H9 (cell line): ENCODE measurements at regions not wholly inside any gene's neighbourhood (a gene's known extent, or its start where the extent isn't known, plus 50 kb on each side); places are given as distances from the start of the nearest gene placed in this dataset.

Source experiments
- DNase-seq: peaks from one replicate; pipeline ENCODE4 v3.0.0-alpha.2; 2017
- H2AFZ ChIP-seq: one replicate; pipeline ENCODE4 v1.6.1; 2013; ENCODE audit warnings: mild to moderate bottlenecking, low read length, control low read depth, moderate library complexity
- H2AK5ac ChIP-seq: 2 replicates; pipeline ENCODE4 v1.6.1; 2013; ENCODE audit warnings: low read length, control low read depth, mixed read lengths; ENCODE audit not compliant: insufficient read length
- H2BK120ac ChIP-seq: one replicate; pipeline ENCODE4 v1.6.1; 2013; ENCODE audit warnings: low read depth, mild to moderate bottlenecking, low read length, control low read depth, inconsistent platforms; ENCODE audit not compliant: poor library complexity, severe bottlenecking
- H2BK12ac ChIP-seq: 2 replicates; pipeline ENCODE4 v1.6.1; 2013; ENCODE audit warnings: low read length, control low read depth, mixed read lengths, low read depth; ENCODE audit not compliant: insufficient read length
- H2BK15ac ChIP-seq: 2 replicates; pipeline ENCODE4 v1.6.1; 2013; ENCODE audit warnings: low read depth, low read length, control low read depth
- H2BK20ac ChIP-seq: one replicate; pipeline ENCODE4 v1.6.1; 2013; ENCODE audit warnings: low read depth, mild to moderate bottlenecking, low read length, control low read depth, inconsistent platforms; ENCODE audit not compliant: poor library complexity, severe bottlenecking
- H2BK5ac ChIP-seq: 2 replicates; pipeline ENCODE4 v1.6.1; 2013; ENCODE audit warnings: low read length, control low read depth, mixed read lengths; ENCODE audit not compliant: insufficient read length
- H3K14ac ChIP-seq: 2 replicates; pipeline ENCODE4 v1.6.1; 2013; ENCODE audit warnings: low read length, control low read depth; ENCODE audit not compliant: insufficient read depth
- H3K18ac ChIP-seq: 2 replicates; pipeline ENCODE4 v1.6.1; 2013; ENCODE audit warnings: low read depth, mild to moderate bottlenecking, mixed read lengths, low read length, control low read depth; ENCODE audit not compliant: insufficient read length
- H3K23ac ChIP-seq: 2 replicates; pipeline ENCODE4 v1.6.1; 2013; ENCODE audit warnings: low read length, control low read depth, mixed read lengths, low read depth; ENCODE audit not compliant: insufficient read length
- H3K23me2 ChIP-seq: 2 replicates; pipeline ENCODE4 v1.6.1; 2013; ENCODE audit warnings: low read depth, mild to moderate bottlenecking, mixed read lengths, low read length, control low read depth; ENCODE audit not compliant: insufficient read length, poor library complexity, severe bottlenecking
- H3K27ac ChIP-seq: 2 replicates; pipeline ENCODE4 v1.5.1; 2013; ENCODE audit warnings: low read length, control low read depth, mixed read lengths, low read depth; ENCODE audit not compliant: insufficient read length
- H3K27me3 ChIP-seq: 2 replicates; pipeline ENCODE4 v1.6.1; 2013; ENCODE audit warnings: low read length, control low read depth, inconsistent platforms; ENCODE audit not compliant: insufficient read depth
- H3K4ac ChIP-seq: 2 replicates; pipeline ENCODE4 v1.6.1; 2013; ENCODE audit warnings: low read depth, mild to moderate bottlenecking, control low read depth, inconsistent platforms, low read length, moderate library complexity
- H3K4me1 ChIP-seq: 2 replicates; pipeline ENCODE4 v1.6.1; 2013; ENCODE audit warnings: low read length, control low read depth, inconsistent platforms; ENCODE audit not compliant: insufficient read depth
- H3K4me2 ChIP-seq: 2 replicates; pipeline ENCODE4 v1.6.1; 2013; ENCODE audit warnings: low read length, control low read depth, mixed read lengths; ENCODE audit not compliant: insufficient read length, insufficient read depth
- H3K56ac ChIP-seq: 2 replicates; pipeline ENCODE4 v1.6.1; 2013; ENCODE audit warnings: low read depth, mild to moderate bottlenecking, mixed read lengths, low read length, control low read depth; ENCODE audit not compliant: insufficient read length
- H3K79me1 ChIP-seq: 2 replicates; pipeline ENCODE4 v1.6.1; 2013; ENCODE audit warnings: low read depth, mild to moderate bottlenecking, moderate library complexity, low read length, control low read depth, inconsistent platforms; ENCODE audit not compliant: insufficient read depth, poor library complexity, severe bottlenecking
- H3K79me2 ChIP-seq: 2 replicates; pipeline ENCODE4 v1.6.1; 2013; ENCODE audit warnings: low read length, control low read depth, inconsistent platforms; ENCODE audit not compliant: insufficient read depth
- H3K9ac ChIP-seq: 2 replicates; pipeline ENCODE4 v1.6.1; 2013; ENCODE audit warnings: low read length, control low read depth, mixed read lengths; ENCODE audit not compliant: insufficient read length; ENCODE audit errors: extremely low read depth
- H3K9me3 ChIP-seq: one replicate; pipeline ENCODE4 v1.6.1; 2013; ENCODE audit warnings: low read depth, low read length, inconsistent platforms; ENCODE audit not compliant: control insufficient read depth
- H3T11ph ChIP-seq: one replicate; pipeline ENCODE4 v1.6.1; 2013; ENCODE audit warnings: mild to moderate bottlenecking, low read length, control low read depth, inconsistent platforms
- H4K20me1 ChIP-seq: one replicate; pipeline ENCODE4 v1.6.1; 2013; ENCODE audit not compliant: control insufficient read depth, insufficient read length, insufficient read depth
- H4K5ac ChIP-seq: 2 replicates; pipeline ENCODE4 v1.6.1; 2013; ENCODE audit warnings: low read depth, mild to moderate bottlenecking, mixed read lengths, low read length, control low read depth; ENCODE audit not compliant: insufficient read length
- H4K8ac ChIP-seq: replicated peaks from 2 replicates; pipeline ENCODE4 v1.6.1; 2013; ENCODE audit warnings: low read length, control low read depth, mixed read lengths, low read depth; ENCODE audit not compliant: insufficient read length
- H4K91ac ChIP-seq: 2 replicates; pipeline ENCODE4 v1.6.1; 2013; ENCODE audit warnings: low read depth, mild to moderate bottlenecking, moderate library complexity, mixed read lengths, low read length, control low read depth; ENCODE audit not compliant: insufficient read length
- H3K27ac Mint-ChIP-seq, 3 experiments: 2 replicates in 2 of 3; 3 replicates in 1 of 3; pipeline ENCODE4 v1.8.0; 2020 to 2021; ENCODE audit warnings: mixed read lengths in 3 of 3, mild to moderate bottlenecking in 1 of 3, moderate library complexity in 1 of 3
- H3K27me3 Mint-ChIP-seq: 2 replicates; pipeline ENCODE4 v1.8.0; 2021; ENCODE audit warnings: low read depth, mild to moderate bottlenecking, moderate library complexity, mixed read lengths
- H3K36me3 Mint-ChIP-seq, 3 experiments: 2 replicates in 2 of 3; 3 replicates in 1 of 3; pipeline ENCODE4 v1.8.0; 2020 to 2021; ENCODE audit warnings: low read depth in 3 of 3, mixed read lengths in 3 of 3; ENCODE audit not compliant: insufficient read depth in 1 of 3
- H3K4me1 Mint-ChIP-seq, 2 experiments: 2 replicates each; pipeline ENCODE4 v1.8.0; 2020; ENCODE audit warnings: mixed read lengths in 2 of 2
- H3K4me3 Mint-ChIP-seq, 2 experiments: 2 replicates in 1 of 2; 3 replicates in 1 of 2; pipeline ENCODE4 v1.8.0; 2020 to 2021; ENCODE audit warnings: mild to moderate bottlenecking in 2 of 2, mixed read lengths in 2 of 2, moderate library complexity in 1 of 2
- H3K9me3 Mint-ChIP-seq, 2 experiments: 2 replicates in 1 of 2; 3 replicates in 1 of 2; pipeline ENCODE4 v1.8.0; 2020; ENCODE audit warnings: mild to moderate bottlenecking in 2 of 2, mixed read lengths in 2 of 2, moderate library complexity in 1 of 2
- CTCF ChIP-seq: fragments of 200-600 bp; sonication (generic); conservative IDR thresholded peaks from 3 replicates; pipeline ENCODE4 v1.8.0; 2021; ENCODE audit warnings: antibody characterized with exemption, mild to moderate bottlenecking
- WGBS: extraction: QIAGEN DNeasy Blood & Tissue Kit; methylation state at CpG from one replicate; pipeline ENCODE4 v1.1.7; 2013; ENCODE audit warnings: missing lambda C conversion rate, low lambda C conversion rate, mixed read lengths; ENCODE audit not compliant: insufficient read length; ENCODE audit errors: extremely low coverage; 5-methylcytosine and 5-hydroxymethylcytosine counted together

- H2BK20ac ChIP-seq: no peak overlapping the region
- H2BK12ac ChIP-seq: no peak overlapping the region
- TF ChIP-seq CTCF: no peak
- H2AK5ac ChIP-seq: no peak overlapping the region
- H3K79me2 ChIP-seq: no peaks in the 10 kb centered on the region
- H3T11ph ChIP-seq: no peak overlapping the region
- peaks cover 0 to 3% of the 10 kb centered on the region in 2 experiments; a peak in 3 of 5 replicates for H3K9me3 Mint-ChIP-seq
- H2AFZ ChIP-seq: no peak overlapping the region
- H3K27ac ChIP-seq: no peak overlapping the region
- no peak overlapping the region for H4K91ac ChIP-seq
- no peak overlapping the region for H3K4me3 Mint-ChIP-seq
- WGBS: no CpG with 5 or more reads among the region's 5 CpGs
- H2BK15ac ChIP-seq: no peak overlapping the region
- no peak overlapping the region for H3K4me2 ChIP-seq
- H3K56ac ChIP-seq: no peak overlapping the region
- H3K4ac ChIP-seq: no peak overlapping the region
- H3K18ac ChIP-seq: no peak overlapping the region
- no peaks in the 10 kb centered on the region for H3K23me2 ChIP-seq
- H2BK5ac ChIP-seq: no peak overlapping the region
- no peaks in the 10 kb centered on the region for H3K4me1 ChIP-seq
- DNase-seq: no peak
- H3K27me3 ChIP-seq: no peaks in the 10 kb centered on the region
- no peak overlapping the region for H4K8ac ChIP-seq
- no peaks in the 10 kb centered on the region for H3K79me1 ChIP-seq
- H3K27me3 Mint-ChIP-seq: peaks cover 7% of the 10 kb centered on the region; the same call in 1 of the 2 replicates
- H4K20me1 ChIP-seq: no peaks in the 10 kb centered on the region
- H2BK120ac ChIP-seq: no peak overlapping the region
- H3K27ac Mint-ChIP-seq: no peak overlapping the region; a peak in 1 of 7 replicates
- no peak overlapping the region for H3K23ac ChIP-seq
- no peak overlapping the region for H4K5ac ChIP-seq
- H3K9ac ChIP-seq: no peak overlapping the region
- no peaks in the 10 kb centered on the region for H3K9me3 ChIP-seq
- H3K14ac ChIP-seq: no peak overlapping the region
- peaks cover 7 to 16% of the 10 kb centered on the region in 2 experiments for H3K4me1 Mint-ChIP-seq
- peaks cover 0 to 6% (median 4%) of the 10 kb centered on the region in 3 experiments; a peak in 3 of 7 replicates for H3K36me3 Mint-ChIP-seq
Observed at GRCh38 chr7:106356-106755, 86.0 kb upstream of the FAM20C start.
